NT2/D1 (cell line): ENCODE measurements at regions not wholly inside any gene's neighbourhood (a gene's known extent, or its start where the extent isn't known, plus 50 kb on each side); places are given as distances from the start of the nearest gene placed in this dataset.

Source experiments
- SUZ12 ChIP-seq: IDR thresholded peaks from 2 replicates; pipeline ENCODE4 v1.6.1; 2011; ENCODE audit not compliant: insufficient read length, insufficient read depth; ENCODE audit errors: extremely low read depth
- YY1 ChIP-seq: IDR thresholded peaks from 2 replicates; pipeline ENCODE4 v1.6.1; 2011; ENCODE audit not compliant: insufficient read length, insufficient read depth
- ZNF274 ChIP-seq: IDR thresholded peaks from 2 replicates; pipeline ENCODE4 v1.6.1; 2011; ENCODE audit warnings: mild to moderate bottlenecking, low read depth, low read length

- no peak for TF ChIP-seq YY1
- no peak for TF ChIP-seq ZNF274
- TF ChIP-seq SUZ12 = no peak
These were observed 72.2 kb upstream of the CNKSR3 start for GRCh38 chr6:154582696-154583095.
